Caco-2 (cell line): ENCODE measurements at regions not wholly inside any gene's neighbourhood (a gene's known extent, or its start where the extent isn't known, plus 50 kb on each side); places are given as distances from the start of the nearest gene placed in this dataset.

Experiments
- BruUV-seq: library from RNA; stranded (reverse); fragments of 400-500 nt; replicated peaks from 2 replicates; lab custom pipeline; 2021; lab: Mats Ljungman, UMichigan
- CTCF ChIA-PET: fragments of 300-600 bp; sonication (Branson Sonifier 250); formaldehyde crosslinking; loops from one replicate; lab custom pipeline; 2022; ENCODE audit warnings: antibody characterized with exemption; lab: Charles Lee
- POLR2A ChIA-PET: fragments of 300-600 bp; sonication (Branson Sonifier 250); formaldehyde crosslinking; loops from one replicate; lab custom pipeline; 2022; ENCODE audit warnings: antibody characterized with exemption; lab: Charles Lee
- DNase-seq, 2 experiments: peaks; one replicate each; pipeline versions ENCODE4 v3.0.0 to v3.0.0-alpha.2; 2020 to 2022
- H3K27me3 ChIP-seq: replicated peaks from 2 replicates; pipeline ENCODE4 v1.6.0; 2011; ENCODE audit warnings: low read length; ENCODE audit not compliant: control insufficient read depth, insufficient read depth
- H3K36me3 ChIP-seq: 2 replicates; pipeline ENCODE4 v1.5.1; 2011; ENCODE audit warnings: low read length; ENCODE audit not compliant: control insufficient read depth, insufficient read depth
- H3K4me1 ChIP-seq: fragments of 250-450 bp; sonication (Bioruptor Pico); 2 replicates; pipeline ENCODE4 v1.5.1; 2020; ENCODE audit warnings: mild to moderate bottlenecking
- H3K4me3 ChIP-seq: 2 replicates; pipeline ENCODE4 v1.5.1; 2011; ENCODE audit warnings: low read depth, mild to moderate bottlenecking, control low read depth, low read length
- H3K9me3 ChIP-seq: fragments of 250-450 bp; sonication (Bioruptor Pico); 2 replicates; pipeline ENCODE4 v1.5.1; 2020; ENCODE audit warnings: mild to moderate bottlenecking, moderate library complexity
- H3K27ac Mint-ChIP-seq: one replicate; pipeline ENCODE4 v1.8.0; 2022; ENCODE audit warnings: mixed read lengths; ENCODE audit not compliant: unreplicated experiment
- H3K27me3 Mint-ChIP-seq: one replicate; pipeline ENCODE4 v1.8.0; 2022; ENCODE audit warnings: mixed read lengths; ENCODE audit not compliant: insufficient read depth, unreplicated experiment
- H3K36me3 Mint-ChIP-seq: one replicate; pipeline ENCODE4 v1.8.0; 2022; ENCODE audit warnings: mild to moderate bottlenecking, mixed read lengths; ENCODE audit not compliant: insufficient read depth, unreplicated experiment
- H3K4me1 Mint-ChIP-seq: one replicate; pipeline ENCODE4 v1.8.0; 2022; ENCODE audit warnings: low read depth, mixed read lengths; ENCODE audit not compliant: unreplicated experiment
- H3K4me3 Mint-ChIP-seq: one replicate; pipeline ENCODE4 v1.8.0; 2022; ENCODE audit warnings: mild to moderate bottlenecking, moderate library complexity, mixed read lengths; ENCODE audit not compliant: unreplicated experiment
- H3K9me3 Mint-ChIP-seq: one replicate; pipeline ENCODE4 v1.8.0; 2022; ENCODE audit warnings: mixed read lengths; ENCODE audit not compliant: unreplicated experiment
- intact Hi-C: fragments of 100-400 bp; cut with micrococcal nuclease; formaldehyde crosslinking; loops from one replicate; pipeline ENCODE4 v1.10.0; 2022; ENCODE audit not compliant: unreplicated experiment
- TF ChIP-seq, protein P1 (sequence below), 2 experiments: fragments of 200-600 bp in 1 of 2; IDR thresholded peaks; 1 replicate in 1 of 2; 2 replicates in 1 of 2; pipeline versions ENCODE4 v1.5.1 to v1.8.0; 2011 to 2022; ENCODE audit warnings: antibody characterized with exemption in 1 of 2, control low read depth in 1 of 2, inconsistent platforms in 1 of 2, low read depth in 1 of 2, low read length in 1 of 2, mild to moderate bottlenecking in 1 of 2, moderate library complexity in 1 of 2; ENCODE audit not compliant: insufficient read depth in 1 of 2, severe bottlenecking in 1 of 2, unreplicated experiment in 1 of 2

DNA sequence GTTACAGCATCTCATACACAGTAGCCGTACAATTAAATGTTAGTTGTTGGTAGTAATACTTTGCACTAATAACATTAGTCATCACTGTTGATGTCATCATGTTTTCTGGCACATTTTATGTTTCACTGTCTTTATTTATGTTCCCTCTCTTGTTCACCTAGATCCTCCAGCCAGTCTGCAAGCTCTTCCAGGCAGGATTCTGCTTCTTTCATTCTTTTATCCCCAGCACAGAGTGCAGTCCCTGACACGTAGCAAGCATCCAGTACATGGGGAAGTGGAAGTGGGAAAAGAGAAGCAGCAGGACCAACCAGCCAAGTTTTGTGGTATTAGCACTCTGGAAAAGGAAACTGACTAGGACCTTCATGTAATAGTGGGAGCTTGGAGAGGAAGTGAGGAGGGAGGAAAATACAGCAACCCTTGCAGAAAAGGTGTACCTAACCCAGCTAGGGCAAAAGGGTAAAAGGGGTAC is 89.7 kb upstream of the SLC44A1 start:
- Mint-ChIP-seq H3K27ac (no peak overlapping the region), H3K4me3 (no peak overlapping the region), H3K4me1 (no peaks in the 10 kb centered on the region), H3K27me3 (no peaks in the 10 kb centered on the region), H3K9me3 (no peaks in the 10 kb centered on the region), H3K36me3 (no peaks in the 10 kb centered on the region)
- no TSS peak for BruUV-seq
- Histone ChIP-seq H3K9me3 (no peaks in the 10 kb centered on the region), H3K36me3 (no peaks in the 10 kb centered on the region), H3K4me3 (no peak overlapping the region), H3K4me1 (0 out of 2 replicates have a peak, but pooled peaks cover 9% of the 10 kb centered on the region), H3K27me3 (no peaks in the 10 kb centered on the region)
- intact Hi-C loops, result no loop called here
- CTCF ChIA-PET, result no interaction called here
- no peak for DNase-seq
- POLR2A ChIA-PET, result no interaction called here
- TF ChIP-seq, protein P1, sequence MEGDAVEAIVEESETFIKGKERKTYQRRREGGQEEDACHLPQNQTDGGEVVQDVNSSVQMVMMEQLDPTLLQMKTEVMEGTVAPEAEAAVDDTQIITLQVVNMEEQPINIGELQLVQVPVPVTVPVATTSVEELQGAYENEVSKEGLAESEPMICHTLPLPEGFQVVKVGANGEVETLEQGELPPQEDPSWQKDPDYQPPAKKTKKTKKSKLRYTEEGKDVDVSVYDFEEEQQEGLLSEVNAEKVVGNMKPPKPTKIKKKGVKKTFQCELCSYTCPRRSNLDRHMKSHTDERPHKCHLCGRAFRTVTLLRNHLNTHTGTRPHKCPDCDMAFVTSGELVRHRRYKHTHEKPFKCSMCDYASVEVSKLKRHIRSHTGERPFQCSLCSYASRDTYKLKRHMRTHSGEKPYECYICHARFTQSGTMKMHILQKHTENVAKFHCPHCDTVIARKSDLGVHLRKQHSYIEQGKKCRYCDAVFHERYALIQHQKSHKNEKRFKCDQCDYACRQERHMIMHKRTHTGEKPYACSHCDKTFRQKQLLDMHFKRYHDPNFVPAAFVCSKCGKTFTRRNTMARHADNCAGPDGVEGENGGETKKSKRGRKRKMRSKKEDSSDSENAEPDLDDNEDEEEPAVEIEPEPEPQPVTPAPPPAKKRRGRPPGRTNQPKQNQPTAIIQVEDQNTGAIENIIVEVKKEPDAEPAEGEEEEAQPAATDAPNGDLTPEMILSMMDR (IDR thresholded peaks at IDR 0.05; ENCODE audit: insufficient read depth in 1 of 2, low read depth in 1 of 2, low read length in 1 of 2, severe bottlenecking in 1 of 2, unreplicated experiment in 1 of 2), result no peak

DNA sequence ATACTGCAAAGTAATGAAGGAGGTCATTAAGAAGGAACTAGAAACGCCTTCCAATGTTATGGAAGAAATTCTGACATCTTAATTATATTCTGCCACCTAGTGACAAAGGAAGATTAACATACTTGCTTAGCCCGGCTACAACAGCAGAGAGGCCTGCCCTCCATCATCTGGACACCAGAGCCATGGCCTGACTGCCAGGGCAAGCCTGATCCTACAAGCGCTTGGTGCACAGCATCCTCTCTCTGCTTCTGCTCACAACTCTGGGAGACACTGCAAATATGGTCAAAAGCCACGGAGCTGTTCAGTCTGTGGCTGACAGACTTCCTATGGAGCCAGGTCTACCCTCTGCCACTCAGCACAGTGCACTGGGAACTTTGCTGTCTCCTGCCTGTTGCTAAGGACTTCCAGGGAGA is 87.3 kb upstream of the SLC44A1 start:
- no peaks in the 10 kb centered on the region for H3K4me1 Mint-ChIP-seq

DNA sequence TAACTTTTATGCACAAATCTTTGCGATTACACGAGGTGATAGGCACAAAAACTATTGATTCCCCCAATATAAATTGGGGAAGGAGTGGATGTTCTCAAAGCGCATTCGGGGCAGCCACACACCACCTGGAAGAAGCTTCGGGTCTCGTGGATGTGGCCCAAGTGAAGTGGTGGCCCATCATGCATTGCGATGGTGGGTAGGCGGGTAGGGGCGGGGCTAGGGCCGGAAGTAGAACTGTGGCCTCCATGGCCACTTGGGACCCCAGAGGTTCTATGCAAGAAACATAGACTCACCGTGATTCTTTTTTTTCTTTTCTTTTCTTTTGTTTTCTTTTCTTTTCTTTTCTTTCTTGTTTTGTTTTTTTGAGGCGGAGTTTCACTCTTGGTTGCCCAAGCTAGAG is 86.4 kb upstream of the SLC44A1 start:
- ChIA-PET CTCF (interaction anchor here (0.6 kb wide), 1 partner anchor 35 kb away, joined by 5 read pairs; no protein-coding TSS in a partner anchor), POLR2A (no interaction called here)
- Histone ChIP-seq H3K27me3 (no peaks in the 10 kb centered on the region), H3K36me3 (no peaks in the 10 kb centered on the region), H3K4me3 (no peak overlapping the region), H3K4me1 (0 out of 2 replicates have a peak, but pooled peaks cover 4% of the 10 kb centered on the region), H3K9me3 (no peaks in the 10 kb centered on the region)
- BruUV-seq, result no TSS peak
- DNase-seq, result no peak
- Mint-ChIP-seq H3K36me3 (no peaks in the 10 kb centered on the region), H3K4me3 (no peak overlapping the region), H3K27me3 (no peaks in the 10 kb centered on the region), H3K9me3 (no peaks in the 10 kb centered on the region), H3K27ac (no peak overlapping the region), H3K4me1 (no peaks in the 10 kb centered on the region)
- TF ChIP-seq, protein P1 (IDR thresholded peaks at IDR 0.05; ENCODE audit: insufficient read depth in 1 of 2, low read depth in 1 of 2, low read length in 1 of 2, severe bottlenecking in 1 of 2, unreplicated experiment in 1 of 2), result no peak
- intact Hi-C loops, result loop anchor here (2.0 kb wide), 1 partner anchor 87 kb away; the partner anchor contains the start of gene SLC44A1

More for the DNA sequence above, 87.3 kb upstream of the SLC44A1 start:
- H3K9me3 Mint-ChIP-seq, result no peaks in the 10 kb centered on the region
- TF ChIP-seq, protein P1 (IDR thresholded peaks at IDR 0.05; ENCODE audit: insufficient read depth in 1 of 2, low read depth in 1 of 2, low read length in 1 of 2, severe bottlenecking in 1 of 2, unreplicated experiment in 1 of 2), result peak; percentile 32 to 35
- no peaks in the 10 kb centered on the region for H3K36me3 ChIP-seq
- H3K36me3 Mint-ChIP-seq, result no peaks in the 10 kb centered on the region
- no peak overlapping the region for H3K4me3 Mint-ChIP-seq
- CTCF ChIA-PET, result interaction anchor here (0.7 kb wide), 1 partner anchor 294 kb away, joined by 4 read pairs; no protein-coding TSS in a partner anchor
- POLR2A ChIA-PET, result no interaction called here
- no peak overlapping the region for H3K27ac Mint-ChIP-seq
- intact Hi-C loops, result loop anchor here (1.0 to 2.0 kb wide), 7 partner anchors 69 to 376 kb away; no protein-coding TSS in a partner anchor
- H3K9me3 ChIP-seq, result no peaks in the 10 kb centered on the region
- no TSS peak for BruUV-seq
- no peak overlapping the region for H3K4me3 ChIP-seq
- DNase-seq, result peak in 1 of 2 experiments; percentile 52
- 0 out of 2 replicates have a peak, but pooled peaks cover 4% of the 10 kb centered on the region for H3K4me1 ChIP-seq
- no peaks in the 10 kb centered on the region for H3K27me3 ChIP-seq
- H3K27me3 Mint-ChIP-seq, result no peaks in the 10 kb centered on the region
